Heart right ventricle (tissue), 16 donors: ENCODE measurements at regions not wholly inside any gene's neighbourhood (a gene's known extent, or its start where the extent isn't known, plus 50 kb on each side); places are given as distances from the start of the nearest gene placed in this dataset.

Experiments
- ATAC-seq, 8 donors: fragments of 200-7000 bp; cut with Tn5 transposase; one replicate each; pipeline ENCODE4 v1.9.1; 2020; ENCODE audit warnings: mild to moderate bottlenecking in 8 of 8, moderate library complexity in 8 of 8, moderate number of reproducible peaks in 1 of 8
- DNase-seq, 2 donors: peaks; one replicate each; pipeline ENCODE4 v3.0.0-alpha.2; 2020
- H3K27ac ChIP-seq, 10 donors: fragments of 200-600 bp; sonication (generic) in 2 of 10; one replicate each; pipeline versions ENCODE4 v1.5.0 to v1.8.0; 2020 to 2022; ENCODE audit warnings: mild to moderate bottlenecking in 3 of 10
- H3K27me3 ChIP-seq, 7 donors: fragments of 200-600 bp; one replicate each; pipeline ENCODE4 v1.8.0; 2021 to 2022; ENCODE audit warnings: mild to moderate bottlenecking in 2 of 7
- H3K36me3 ChIP-seq, 9 donors: fragments of 200-600 bp; sonication (generic) in 1 of 9; one replicate each; pipeline versions ENCODE4 v1.5.0 to v1.8.0; 2020 to 2022; ENCODE audit warnings: mild to moderate bottlenecking in 2 of 9
- H3K4me1 ChIP-seq, 9 donors: fragments of 200-600 bp; sonication (generic) in 1 of 9; one replicate each; pipeline versions ENCODE4 v1.5.0 to v1.8.0; 2020 to 2022; ENCODE audit warnings: mild to moderate bottlenecking in 4 of 9
- H3K4me3 ChIP-seq, 10 donors: fragments of 200-600 bp; sonication (generic) in 2 of 10; one replicate each; pipeline versions ENCODE4 v1.5.0 to v1.8.0; 2020 to 2022; ENCODE audit warnings: mild to moderate bottlenecking in 7 of 10, moderate library complexity in 2 of 10
- H3K9me3 ChIP-seq, 11 donors: fragments of 200-600 bp in 10 of 11; sonication (generic) in 2 of 11; one replicate each; pipeline versions ENCODE4 v1.5.0 to v1.8.0; 2013 to 2022; ENCODE audit warnings: mild to moderate bottlenecking in 2 of 11, control low read depth in 1 of 11, moderate library complexity in 1 of 11
- CTCF ChIP-seq, 9 donors: fragments of 200-600 bp; sonication (generic) in 2 of 9; IDR thresholded peaks; one replicate each; pipeline versions ENCODE4 v1.5.0 to v1.8.0; 2021 to 2022; ENCODE audit warnings: antibody characterized with exemption in 9 of 9, mild to moderate bottlenecking in 5 of 9, moderate library complexity in 1 of 9
- WGBS, 2 donors: extraction: QIAGEN DNeasy Blood & Tissue Kit; methylation state at CpG; one replicate each; pipeline ENCODE4 v1.1.7; 2013; ENCODE audit warnings: inconsistent platforms in 1 of 2; 5-methylcytosine and 5-hydroxymethylcytosine counted together
- intact Hi-C, 10 donors: fragments of 100-400 bp; cut with DNase I; formaldehyde crosslinking; loops; one replicate each; pipeline versions ENCODE4 v1.11.1 to v1.14.2; 2022
- donor health status: Arrhythmogenic right ventricular cardiomyopathy.
- donor health status: ischemic (EF 13 %, LVEDD 7.1; RV severe dilation, severe dysfunction).
- donor health status: healthy with polysubstance abuse.
- donor health status: DM: no; HTN: yes; CAD: no.
- donor health status: DM: no; HTN: no; CAD: no.
- donor health status: ischemic (EF 25% LVEDD 6.9; RV normal size, moderate dysfunction).
- donor health status: ischemic (EF 25% LVEDD 5.7; RV mildly dilated, moderate dysfunction).
- donor health status: healthy.
- donor health status: DM: yes; HTN: yes; CAD: no.
- donor health status: Ischemic cardiomyopathy.
- donor health status: ischemic (EF 35%, LVEDD 5.7; RV mildly dilated, moderate dysfunction).
- donor health status: nonischemic (EF 11% LVEDD 7.7; RV severe dilation, severe dysfunction).
- donor health status: DM: yes; HTN: yes; CAD: no.
- donor health status: PGD.
- donor health status: ischemic (EF 29% LVEDD 5.4; RV normal size, mild dysfunction).
- donor health status: nonischemic (EF 23%, LVEDD 6.1; RV moderate dilation, normal function).

- no peaks in the 10 kb centered on the region for H3K36me3 ChIP-seq
- intact Hi-C loops: no loop called here
- no peaks in the 10 kb centered on the region for H3K4me1 ChIP-seq
- H3K27ac ChIP-seq: no peak overlapping the region
- TF ChIP-seq CTCF (IDR thresholded peaks at IDR 0.05): no peak
- DNase-seq: no peak
- H3K27me3 ChIP-seq: no peaks in the 10 kb centered on the region
- 69 to 78% methylated on average over 3 of the region's 3 CpGs for WGBS, 2 donors
- no peaks in the 10 kb centered on the region for H3K9me3 ChIP-seq
- no peak overlapping the region for H3K4me3 ChIP-seq
- no peak for ATAC-seq
These were observed 483.7 kb downstream of the ENC1 start for GRCh38 chr5:74156728-74157383.

DNA sequence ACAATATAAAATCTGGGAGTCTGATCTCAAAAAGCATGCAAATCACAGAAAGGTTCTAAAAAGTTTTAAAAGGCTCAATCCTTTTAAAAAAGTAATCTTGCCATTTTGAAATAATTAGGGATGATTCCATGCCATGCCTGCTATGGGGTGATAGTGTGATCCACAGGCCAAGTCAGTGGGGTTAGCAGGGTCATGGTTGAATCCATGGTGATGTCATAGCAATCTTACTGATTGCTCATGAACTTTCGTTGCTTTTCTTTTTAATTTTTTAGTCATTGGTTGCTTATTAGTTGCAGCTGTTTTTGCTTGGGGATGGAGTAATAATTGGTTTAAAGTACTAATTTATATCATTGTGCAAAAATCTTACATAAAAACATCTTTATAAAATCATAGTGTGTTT lies 485.0 kb downstream of the ENC1 start:
- Histone ChIP-seq H3K4me3 (no peak overlapping the region), H3K36me3 (no peaks in the 10 kb centered on the region), H3K27me3 (no peaks in the 10 kb centered on the region), H3K27ac (no peak overlapping the region), H3K4me1 (no peaks in the 10 kb centered on the region), H3K9me3 (no peaks in the 10 kb centered on the region)
- DNase-seq (no peak), ATAC-seq (no peak)
- no peak for TF ChIP-seq CTCF (IDR thresholded peaks at IDR 0.05)
- intact Hi-C loops: no loop called here
- 79 to 88% methylated on average over 1 of the region's 1 CpG for WGBS, 2 donors

GRCh38 chr5:74154526-74154925 lies 486.0 kb downstream of the ENC1 start:
- no peaks in the 10 kb centered on the region for H3K4me1 ChIP-seq
- TF ChIP-seq CTCF (IDR thresholded peaks at IDR 0.05): no peak
- ATAC-seq (no peak), DNase-seq (no peak)
- H3K27ac ChIP-seq: no peak overlapping the region
- no peaks in the 10 kb centered on the region for H3K27me3 ChIP-seq
- 83% methylated on average over 3 of the region's 3 CpGs for WGBS, 2 donors
- no peak overlapping the region for H3K4me3 ChIP-seq
- intact Hi-C loops: no loop called here
- H3K36me3 ChIP-seq: no peaks in the 10 kb centered on the region
- H3K9me3 ChIP-seq: no peaks in the 10 kb centered on the region

- Histone ChIP-seq H3K4me3 (no peak overlapping the region), H3K4me1 (peaks cover 0 to 3% (median 0%) of the 10 kb centered on the region in 9 donors), H3K27me3 (no peaks in the 10 kb centered on the region), H3K9me3 (no peaks in the 10 kb centered on the region), H3K36me3 (no peaks in the 10 kb centered on the region), H3K27ac (no peak overlapping the region)
- WGBS, 2 donors: 65 to 77% methylated on average over 1 of the region's 1 CpG
- intact Hi-C loops: no loop called here
- DNase-seq (no peak), ATAC-seq (no peak)
- no peak for TF ChIP-seq CTCF (IDR thresholded peaks at IDR 0.05)
These were observed 487.2 kb downstream of the ENC1 start for GRCh38 chr5:74153255-74153790.
